ENCODE measurements at regions not wholly inside any gene's neighbourhood (a gene's known extent, or its start where the extent isn't known, plus 50 kb on each side); places are given as distances from the start of the nearest gene placed in this dataset.

DNA sequence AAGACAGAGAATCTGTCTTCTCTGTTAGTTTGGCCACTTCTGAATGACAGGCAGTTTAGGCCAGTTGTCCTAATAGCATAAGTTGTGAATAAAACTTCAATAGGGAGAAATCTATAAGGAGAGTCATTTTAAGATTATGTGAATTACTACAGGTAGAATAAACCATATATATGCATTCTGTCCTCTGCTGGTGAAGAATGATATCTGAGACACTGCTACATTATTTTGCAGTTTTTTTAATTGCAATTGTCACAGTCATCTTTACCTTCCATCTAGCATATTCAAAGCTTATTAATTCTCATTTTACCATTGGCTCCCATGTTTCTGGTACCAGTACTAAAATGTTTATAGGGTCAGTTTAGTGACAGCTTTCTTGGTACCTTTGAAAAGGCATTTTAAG lies 519.6 kb upstream of the DEPDC1 start:
- no peak overlapping the region for H3K4me3 ChIP-seq
- H3K9me3 ChIP-seq = no peaks in the 10 kb centered on the region
- no peaks in the 10 kb centered on the region for H3K27me3 ChIP-seq
- H3K27ac ChIP-seq = no peak overlapping the region
- H3K36me3 ChIP-seq = no peaks in the 10 kb centered on the region
- intact Hi-C loops (cut with DNase I; ENCODE audit: low total_unique reads) = no loop called here
- DNase-seq (ENCODE audit: low spot score in 2 of 2) = no peak
- no peaks in the 10 kb centered on the region for H3K4me1 ChIP-seq
- TF ChIP-seq, protein P1, sequence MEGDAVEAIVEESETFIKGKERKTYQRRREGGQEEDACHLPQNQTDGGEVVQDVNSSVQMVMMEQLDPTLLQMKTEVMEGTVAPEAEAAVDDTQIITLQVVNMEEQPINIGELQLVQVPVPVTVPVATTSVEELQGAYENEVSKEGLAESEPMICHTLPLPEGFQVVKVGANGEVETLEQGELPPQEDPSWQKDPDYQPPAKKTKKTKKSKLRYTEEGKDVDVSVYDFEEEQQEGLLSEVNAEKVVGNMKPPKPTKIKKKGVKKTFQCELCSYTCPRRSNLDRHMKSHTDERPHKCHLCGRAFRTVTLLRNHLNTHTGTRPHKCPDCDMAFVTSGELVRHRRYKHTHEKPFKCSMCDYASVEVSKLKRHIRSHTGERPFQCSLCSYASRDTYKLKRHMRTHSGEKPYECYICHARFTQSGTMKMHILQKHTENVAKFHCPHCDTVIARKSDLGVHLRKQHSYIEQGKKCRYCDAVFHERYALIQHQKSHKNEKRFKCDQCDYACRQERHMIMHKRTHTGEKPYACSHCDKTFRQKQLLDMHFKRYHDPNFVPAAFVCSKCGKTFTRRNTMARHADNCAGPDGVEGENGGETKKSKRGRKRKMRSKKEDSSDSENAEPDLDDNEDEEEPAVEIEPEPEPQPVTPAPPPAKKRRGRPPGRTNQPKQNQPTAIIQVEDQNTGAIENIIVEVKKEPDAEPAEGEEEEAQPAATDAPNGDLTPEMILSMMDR (IDR thresholded peaks at IDR 0.05) = no peak
- TF ChIP-seq POLR2AphosphoS5 (IDR thresholded peaks at IDR 0.05) = no peak
- no peak for TF ChIP-seq POLR2A (IDR thresholded peaks at IDR 0.05)

DNA sequence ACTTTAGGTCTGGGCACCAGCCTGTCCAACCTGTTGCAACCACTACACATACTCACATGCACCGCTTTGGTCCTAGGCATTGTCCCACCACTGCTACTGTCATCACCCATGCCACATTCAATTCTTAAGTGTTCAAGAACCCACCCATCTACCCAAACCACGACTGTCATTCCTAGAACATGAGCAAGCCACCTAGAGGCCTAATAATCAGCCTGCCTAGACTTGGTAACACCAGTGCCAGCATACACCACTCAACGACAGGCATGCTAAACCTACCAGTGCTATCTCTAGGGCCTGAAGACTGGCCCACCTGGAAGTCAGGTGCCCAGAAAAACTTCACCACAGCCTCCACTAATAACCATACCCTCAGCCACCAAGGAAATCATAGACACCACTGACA lies 532.8 kb upstream of the DEPDC1 start:
- DNase-seq (ENCODE audit: low spot score in 2 of 2) = no peak
- TF ChIP-seq POLR2A (IDR thresholded peaks at IDR 0.05) (no peak), POLR2AphosphoS5 (IDR thresholded peaks at IDR 0.05) (no peak)
- TF ChIP-seq, protein P1 (IDR thresholded peaks at IDR 0.05) = no peak

GRCh38 chr1:69038379-69038778 lies 529.3 kb upstream of the LRRC7 start:
- no peak for DNase-seq (ENCODE audit: low spot score in 2 of 2)
- H3K27ac ChIP-seq = no peak overlapping the region
- H3K36me3 ChIP-seq = no peaks in the 10 kb centered on the region
- TF ChIP-seq, protein P1 (IDR thresholded peaks at IDR 0.05) = no peak
- H3K9me3 ChIP-seq = peaks cover 16 to 34% of the 10 kb centered on the region in 2 donors
- H3K27me3 ChIP-seq = no peaks in the 10 kb centered on the region
- no peak overlapping the region for H3K4me3 ChIP-seq
- intact Hi-C loops (cut with DNase I; ENCODE audit: low total_unique reads) = no loop called here
- H3K4me1 ChIP-seq = no peaks in the 10 kb centered on the region

More for the DNA sequence above, 532.8 kb upstream of the DEPDC1 start:
- Histone ChIP-seq H3K27ac (no peak overlapping the region), H3K27me3 (no peaks in the 10 kb centered on the region), H3K4me3 (no peak overlapping the region), H3K9me3 (peaks cover 9 to 31% of the 10 kb centered on the region in 2 donors), H3K4me1 (no peaks in the 10 kb centered on the region), H3K36me3 (no peaks in the 10 kb centered on the region)
- intact Hi-C loops (cut with DNase I; ENCODE audit: low total_unique reads) = no loop called here

DNA sequence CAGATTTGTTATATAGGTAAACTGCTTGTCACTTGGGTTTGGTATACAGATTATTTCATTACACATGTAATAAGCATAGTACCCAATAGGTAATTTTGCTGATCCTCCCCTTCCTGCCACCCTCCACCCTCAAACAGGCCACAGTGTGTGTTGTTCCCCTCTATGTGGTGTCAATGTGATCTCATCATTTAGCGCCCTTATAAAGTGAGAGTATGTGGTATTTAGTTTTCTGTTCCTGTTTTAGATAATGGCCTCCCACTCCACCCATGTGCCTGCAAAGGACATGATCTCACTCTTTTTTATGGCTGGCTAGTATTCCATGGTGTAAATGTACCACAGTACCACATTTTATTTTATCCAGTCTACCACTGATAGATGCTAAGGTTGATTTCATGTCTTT lies 522.1 kb upstream of the LRRC7 start:
- no peaks in the 10 kb centered on the region for H3K36me3 ChIP-seq
- no peaks in the 10 kb centered on the region for H3K4me1 ChIP-seq
- no peak overlapping the region for H3K27ac ChIP-seq
- intact Hi-C loops (cut with DNase I; ENCODE audit: low total_unique reads) = no loop called here
- TF ChIP-seq, protein P1 (IDR thresholded peaks at IDR 0.05) = no peak
- TF ChIP-seq POLR2AphosphoS5 (IDR thresholded peaks at IDR 0.05) = no peak
- TF ChIP-seq POLR2A (IDR thresholded peaks at IDR 0.05) = no peak
- no peak overlapping the region for H3K4me3 ChIP-seq
- no peaks in the 10 kb centered on the region for H3K27me3 ChIP-seq
- no peaks in the 10 kb centered on the region for H3K9me3 ChIP-seq
- no peak for DNase-seq (ENCODE audit: low spot score in 2 of 2)

- no peak for DNase-seq (ENCODE audit: low spot score in 2 of 2)
- H3K27me3 ChIP-seq = no peaks in the 10 kb centered on the region
- no peaks in the 10 kb centered on the region for H3K4me1 ChIP-seq
- no peaks in the 10 kb centered on the region for H3K36me3 ChIP-seq
- H3K9me3 ChIP-seq = no peaks in the 10 kb centered on the region
- intact Hi-C loops (cut with DNase I; ENCODE audit: low total_unique reads) = no loop called here
- no peak overlapping the region for H3K27ac ChIP-seq
- H3K4me3 ChIP-seq = no peak overlapping the region
- TF ChIP-seq POLR2AphosphoS5 (IDR thresholded peaks at IDR 0.05) = no peak
- TF ChIP-seq, protein P1 (IDR thresholded peaks at IDR 0.05) = no peak
- no peak for TF ChIP-seq POLR2A (IDR thresholded peaks at IDR 0.05)
Measured at GRCh38 chr1:69055194-69055593, 512.5 kb upstream of the LRRC7 start.

All from breast epithelium (tissue), 4 donors.